ENCODE measurements at regions not wholly inside any gene's neighbourhood (a gene's known extent, or its start where the extent isn't known, plus 50 kb on each side); places are given as distances from the start of the nearest gene placed in this dataset.

GRCh38 chr4:124201636-124202035 lies 510.9 kb downstream of the ANKRD50 start:
- no peak for TF ChIP-seq GATA3 (IDR thresholded peaks at IDR 0.05; ENCODE audit: low read depth, low read length)
- no peak for TF ChIP-seq GATA2 (IDR thresholded peaks at IDR 0.05; ENCODE audit: low read depth, low read length)

- TF ChIP-seq GATA2 (IDR thresholded peaks at IDR 0.05; ENCODE audit: low read depth, low read length) (no peak), GATA3 (IDR thresholded peaks at IDR 0.05; ENCODE audit: low read depth, low read length) (no peak)
Observed at GRCh38 chr4:124202099-124202498, 510.4 kb downstream of the ANKRD50 start.

GRCh38 chr4:124203613-124204238 lies 508.8 kb downstream of the ANKRD50 start:
- TF ChIP-seq GATA2 (IDR thresholded peaks at IDR 0.05; ENCODE audit: low read depth, low read length) (no peak), GATA3 (IDR thresholded peaks at IDR 0.05; ENCODE audit: low read depth, low read length) (no peak)

- TF ChIP-seq GATA2 (IDR thresholded peaks at IDR 0.05; ENCODE audit: low read depth, low read length) (no peak), GATA3 (IDR thresholded peaks at IDR 0.05; ENCODE audit: low read depth, low read length) (no peak)
Observed at GRCh38 chr4:124206779-124207605, 505.5 kb downstream of the ANKRD50 start.

- TF ChIP-seq GATA2 (IDR thresholded peaks at IDR 0.05; ENCODE audit: low read depth, low read length) (no peak), GATA3 (IDR thresholded peaks at IDR 0.05; ENCODE audit: low read depth, low read length) (no peak)
Observed at GRCh38 chr4:124209211-124209610, 503.3 kb downstream of the ANKRD50 start.

- no peak for TF ChIP-seq GATA3 (IDR thresholded peaks at IDR 0.05; ENCODE audit: low read depth, low read length)
- TF ChIP-seq GATA2 (IDR thresholded peaks at IDR 0.05; ENCODE audit: low read depth, low read length) = no peak
Observed at GRCh38 chr4:124209626-124210025, 502.9 kb downstream of the ANKRD50 start.

- TF ChIP-seq GATA2 (IDR thresholded peaks at IDR 0.05; ENCODE audit: low read depth, low read length) = no peak
- no peak for TF ChIP-seq GATA3 (IDR thresholded peaks at IDR 0.05; ENCODE audit: low read depth, low read length)
Observed at GRCh38 chr4:124210746-124211145, 501.8 kb downstream of the ANKRD50 start.

GRCh38 chr4:124212815-124213630 lies 499.5 kb downstream of the ANKRD50 start:
- TF ChIP-seq GATA2 (IDR thresholded peaks at IDR 0.05; ENCODE audit: low read depth, low read length) (no peak), GATA3 (IDR thresholded peaks at IDR 0.05; ENCODE audit: low read depth, low read length) (no peak)

- TF ChIP-seq GATA3 (IDR thresholded peaks at IDR 0.05; ENCODE audit: low read depth, low read length) = no peak
- TF ChIP-seq GATA2 (IDR thresholded peaks at IDR 0.05; ENCODE audit: low read depth, low read length) = no peak
Observed at GRCh38 chr4:124219389-124219788, 493.1 kb downstream of the ANKRD50 start.

- no peak for TF ChIP-seq GATA3 (IDR thresholded peaks at IDR 0.05; ENCODE audit: low read depth, low read length)
- TF ChIP-seq GATA2 (IDR thresholded peaks at IDR 0.05; ENCODE audit: low read depth, low read length) = no peak
Observed at GRCh38 chr4:124224256-124224655, 488.3 kb downstream of the ANKRD50 start.

- TF ChIP-seq GATA2 (IDR thresholded peaks at IDR 0.05; ENCODE audit: low read depth, low read length) (no peak), GATA3 (IDR thresholded peaks at IDR 0.05; ENCODE audit: low read depth, low read length) (no peak)
Observed at GRCh38 chr4:124227981-124228380, 484.6 kb downstream of the ANKRD50 start.

GRCh38 chr4:124230268-124230667 lies 482.3 kb downstream of the ANKRD50 start:
- TF ChIP-seq GATA2 (IDR thresholded peaks at IDR 0.05; ENCODE audit: low read depth, low read length) = no peak
- no peak for TF ChIP-seq GATA3 (IDR thresholded peaks at IDR 0.05; ENCODE audit: low read depth, low read length)

- TF ChIP-seq GATA2 (IDR thresholded peaks at IDR 0.05; ENCODE audit: low read depth, low read length) = no peak
- TF ChIP-seq GATA3 (IDR thresholded peaks at IDR 0.05; ENCODE audit: low read depth, low read length) = no peak
Observed at GRCh38 chr4:124234771-124235170, 477.8 kb downstream of the ANKRD50 start.

- TF ChIP-seq GATA3 (IDR thresholded peaks at IDR 0.05; ENCODE audit: low read depth, low read length) (no peak), GATA2 (IDR thresholded peaks at IDR 0.05; ENCODE audit: low read depth, low read length) (no peak)
Observed at GRCh38 chr4:124243671-124244366, 468.7 kb downstream of the ANKRD50 start.

All from SH-SY5Y (cell line).